HG03565 (cell line): ENCODE measurements at regions not wholly inside any gene's neighbourhood (a gene's known extent, or its start where the extent isn't known, plus 50 kb on each side); places are given as distances from the start of the nearest gene placed in this dataset.

Experiments
- ATAC-seq: cut with Tn5 transposase; IDR thresholded peaks from one replicate; pipeline ENCODE4 v1.9.1; 2021; ENCODE audit warnings: mild to moderate bottlenecking, moderate library complexity; ENCODE audit not compliant: unreplicated experiment

DNA sequence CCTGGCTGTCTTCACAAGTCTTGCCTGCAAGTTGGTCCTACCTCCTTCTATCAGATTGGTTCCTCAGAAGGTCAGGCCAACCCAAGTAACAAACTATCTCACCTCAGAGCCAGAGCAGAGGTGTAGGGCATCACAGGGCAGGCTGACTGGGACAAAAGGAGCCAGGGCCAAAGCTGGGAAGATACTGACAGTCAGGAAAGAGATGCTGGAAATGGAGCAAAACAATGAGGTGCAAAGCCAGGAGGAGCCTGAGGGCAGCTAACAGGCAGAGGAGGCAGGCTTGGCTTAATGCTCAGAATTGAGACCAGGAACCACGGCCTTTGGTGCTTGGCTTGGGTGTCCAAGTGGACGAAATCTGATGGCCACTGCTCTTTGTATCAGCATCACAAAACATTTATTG is 68.4 kb upstream of the PNMA1 start:
- ATAC-seq: no peak

DNA sequence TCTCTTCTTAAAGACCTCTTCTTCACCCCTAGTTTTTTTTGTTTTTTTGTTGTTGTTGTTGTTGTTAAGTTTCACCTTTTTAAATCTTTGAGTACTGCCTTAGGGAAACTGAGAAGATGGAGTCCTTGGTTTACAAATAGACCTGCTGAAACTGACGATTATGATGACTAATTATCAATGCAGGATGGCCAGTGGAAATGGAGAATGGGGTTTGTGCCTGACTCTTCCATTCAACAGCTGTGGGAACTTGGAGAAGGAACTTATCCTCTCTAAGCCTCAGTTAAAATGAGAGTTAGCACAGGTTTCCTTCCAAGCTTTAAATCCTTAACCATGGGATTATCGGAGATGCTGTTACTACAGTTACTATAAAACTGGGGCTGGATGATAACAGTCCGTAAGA is 66.7 kb upstream of the PNMA1 start:
- no peak for ATAC-seq

GRCh38 chr14:73780391-73780790 is 66.2 kb upstream of the PNMA1 start:
- ATAC-seq: no peak

DNA sequence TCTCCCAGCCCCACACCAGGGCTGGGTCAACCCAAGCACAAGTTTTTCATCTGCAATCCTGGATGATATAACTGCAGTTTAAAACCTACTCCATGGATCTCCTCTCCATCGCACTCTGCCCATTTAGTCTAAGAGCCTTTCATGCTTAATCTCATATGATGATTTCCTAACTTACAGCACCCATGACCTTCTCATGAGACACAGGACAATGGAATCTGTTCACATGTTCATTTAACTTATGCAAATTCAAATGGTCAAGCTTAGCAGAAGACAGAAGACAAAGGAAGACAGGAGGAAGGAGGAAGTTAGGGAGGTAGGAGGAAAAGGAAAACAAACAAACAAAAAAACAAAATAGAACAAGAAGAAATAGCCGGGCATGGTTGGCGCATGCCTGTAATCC is 64.6 kb upstream of the PNMA1 start:
- no peak for ATAC-seq

- no peak for ATAC-seq
Observed at GRCh38 chr14:73777420-73777819, 63.2 kb upstream of the PNMA1 start.

DNA sequence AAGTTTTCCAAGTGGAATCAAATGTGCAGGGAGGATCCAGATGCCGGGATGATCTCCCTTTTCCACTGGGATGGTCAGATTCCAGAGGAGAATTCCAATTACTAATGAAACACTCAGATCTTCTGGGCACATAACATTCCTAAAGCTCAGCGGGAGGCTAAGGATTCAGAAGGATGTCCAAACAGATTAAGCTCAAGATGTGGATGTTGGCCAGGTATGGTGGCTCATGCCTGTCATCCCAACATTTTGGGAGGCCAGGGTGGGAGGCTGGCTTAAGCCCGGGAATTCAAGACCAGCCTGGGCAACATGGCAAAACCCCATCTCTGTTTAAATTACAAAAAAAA is 62.0 kb upstream of the PNMA1 start:
- ATAC-seq: no peak

- ATAC-seq: no peak
Observed at GRCh38 chr14:73775339-73776193, 61.4 kb upstream of the PNMA1 start.

GRCh38 chr14:73774671-73775070 is 60.5 kb upstream of the PNMA1 start:
- ATAC-seq: no peak

- ATAC-seq: no peak
Observed at GRCh38 chr14:73774241-73774570, 60.0 kb upstream of the PNMA1 start.

DNA sequence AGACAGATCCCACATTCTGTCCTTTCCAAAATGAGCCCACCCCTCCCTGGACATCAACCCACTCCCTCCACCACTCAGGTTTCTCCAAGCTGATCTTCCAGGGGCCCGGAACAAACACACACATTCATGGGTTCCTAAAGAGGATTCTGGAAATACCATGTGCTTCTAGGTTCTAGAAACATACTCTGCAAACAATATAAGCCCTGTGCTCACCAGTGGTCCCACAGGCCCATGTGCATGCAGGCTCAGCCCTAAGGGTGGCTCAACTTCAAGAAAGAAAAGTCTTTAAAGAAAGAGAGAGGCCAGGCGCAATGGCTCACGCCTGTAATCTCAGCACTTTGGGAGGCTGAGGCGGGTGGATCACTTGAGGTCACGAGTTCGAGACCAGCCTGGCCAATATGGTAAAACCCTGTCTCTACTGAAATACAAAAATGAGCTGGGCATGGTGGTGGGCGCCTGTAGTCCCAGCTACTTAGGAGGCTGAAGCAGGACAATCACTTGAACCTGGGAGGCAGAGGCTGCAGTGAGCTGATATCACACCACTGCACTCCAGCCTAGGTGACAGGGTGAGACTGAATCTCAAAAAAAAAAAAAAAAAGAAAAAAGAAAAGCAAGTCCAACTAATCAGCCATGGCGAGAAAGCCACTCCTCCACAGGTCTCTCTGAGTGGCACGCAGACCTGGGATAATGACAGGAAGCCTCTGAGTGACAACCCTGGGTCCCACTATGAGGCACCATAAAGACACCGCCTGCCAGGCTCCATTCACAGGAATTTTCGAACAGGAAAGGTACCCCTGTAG is 59.5 kb upstream of the PNMA1 start:
- ATAC-seq: no peak

DNA sequence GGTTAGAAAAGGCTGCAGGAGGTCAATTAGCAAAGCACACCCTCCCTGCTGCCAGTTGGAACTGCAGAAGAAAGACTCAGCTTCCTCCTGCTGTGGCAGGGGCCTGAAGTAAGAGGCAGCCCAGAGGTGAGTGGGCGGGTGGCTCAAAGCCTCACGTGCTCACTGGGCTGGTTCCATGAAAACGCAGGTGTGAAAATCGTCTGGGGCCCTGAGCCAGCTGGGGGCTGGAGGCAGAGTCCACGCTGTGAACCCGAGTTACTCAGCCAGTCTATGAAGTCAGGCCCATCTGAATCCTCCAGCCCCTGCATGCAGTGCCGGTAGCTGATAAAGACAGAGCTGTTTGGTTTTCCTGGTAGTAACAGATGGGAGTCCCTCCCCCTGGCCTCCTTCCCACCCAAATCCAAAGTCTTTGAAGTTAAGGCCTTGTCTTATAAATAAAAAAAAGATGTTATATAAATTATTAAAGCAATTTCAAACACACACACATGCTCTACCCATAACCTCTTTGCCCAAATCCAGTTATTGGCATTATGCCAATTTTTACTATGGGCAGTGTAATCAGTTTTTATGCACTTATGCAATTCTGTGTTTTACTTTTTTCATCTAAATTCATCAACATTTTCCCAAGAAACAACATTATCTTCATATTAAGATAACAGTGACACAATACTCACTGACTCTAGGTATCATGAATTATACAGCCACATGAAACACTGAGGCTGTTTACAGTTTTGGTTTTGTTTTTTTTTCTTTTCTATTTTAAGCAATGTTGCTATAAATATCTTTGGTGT is 57.9 kb upstream of the PNMA1 start:
- ATAC-seq: peak; percentile 39

DNA sequence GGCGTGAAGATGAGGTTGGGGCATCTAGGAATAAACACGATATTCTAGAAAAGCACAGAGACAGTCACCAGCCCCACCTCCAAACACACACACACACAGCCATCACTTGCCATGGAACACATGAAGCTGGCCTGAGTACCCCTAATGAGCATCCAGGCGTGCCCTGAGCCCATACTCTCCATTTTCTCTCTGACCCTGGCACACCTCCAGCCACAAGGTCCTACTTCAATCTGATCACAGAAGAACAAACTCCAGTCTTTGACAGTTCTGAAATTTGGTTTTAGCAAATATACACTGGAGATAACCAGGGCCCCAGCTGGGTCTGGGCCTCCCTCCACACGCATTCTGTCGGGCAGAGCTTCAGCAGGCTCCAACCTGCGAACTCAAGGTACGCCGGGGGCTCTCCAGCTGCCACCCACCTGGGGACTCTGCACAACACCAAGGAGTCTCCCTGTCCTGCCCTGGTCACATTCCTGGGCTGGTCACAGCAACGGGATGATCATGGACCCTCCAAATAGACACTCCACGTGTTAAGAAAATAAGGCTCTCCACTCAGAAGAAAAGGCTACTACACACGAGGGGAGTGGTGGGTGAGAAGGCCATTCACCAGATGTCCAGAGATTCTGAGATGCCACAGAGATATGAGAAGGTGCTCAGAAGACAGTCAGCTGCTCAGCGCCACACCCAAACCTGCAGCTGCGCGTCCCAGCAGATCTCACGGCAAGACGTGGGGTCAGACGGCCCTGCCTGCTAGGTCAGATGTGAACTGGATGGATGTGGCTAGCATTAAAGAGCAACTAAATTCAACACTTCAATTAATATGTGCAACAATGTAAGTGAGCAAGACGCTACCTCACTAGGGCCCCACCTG is 57.0 kb upstream of the PNMA1 start:
- ATAC-seq: peak; percentile 7

DNA sequence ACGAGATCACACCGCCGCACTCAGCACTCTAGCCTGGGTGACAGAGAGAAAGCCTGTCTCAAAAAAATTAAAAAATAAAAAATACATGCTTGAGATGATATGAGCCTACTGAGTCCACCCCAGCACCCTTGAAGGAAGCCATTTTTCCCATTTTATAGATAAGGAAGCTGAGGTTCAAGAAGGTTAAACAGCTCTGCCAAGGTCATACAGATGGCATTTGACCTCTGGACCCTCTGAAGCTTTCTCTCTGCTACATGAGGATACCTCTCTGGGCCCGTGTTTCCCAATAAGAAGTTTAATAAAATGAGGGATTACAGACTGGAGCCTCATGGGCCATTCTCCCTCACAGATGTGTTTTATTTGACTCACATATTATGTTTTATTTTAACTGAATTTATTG is 53.9 kb upstream of the PNMA1 start:
- ATAC-seq: no peak

- ATAC-seq: no peak
Observed at GRCh38 chr14:73764406-73765280, 50.5 kb upstream of the PNMA1 start.
